SK-N-SH treated with all-trans-retinoic acid at 6 μM for 48 hours (cell line): ENCODE measurements at regions not wholly inside any gene's neighbourhood (a gene's known extent, or its start where the extent isn't known, plus 50 kb on each side); places are given as distances from the start of the nearest gene placed in this dataset.

Experiments
- ATAC-seq: fragments of 200-7000 bp; cut with Tn5 transposase; 3 replicates; pipeline ENCODE4 v1.9.1; 2020; ENCODE audit warnings: mild to moderate bottlenecking, moderate library complexity
- ARNTL ChIP-seq: fragments of 450-650 bp; formaldehyde crosslinking; IDR thresholded peaks from 2 replicates; pipeline ENCODE4 v1.5.0; 2020; ENCODE audit warnings: low read depth, mild to moderate bottlenecking, moderate library complexity, borderline replicate concordance
- BACH2 ChIP-seq: fragments of 250-450 bp; sonication (Bioruptor Pico); IDR thresholded peaks from 2 replicates; pipeline ENCODE4 v1.9.0; 2021; ENCODE audit warnings: mild to moderate bottlenecking, borderline replicate concordance
- CREB5 ChIP-seq: fragments of 250-450 bp; sonication (Bioruptor Pico); IDR thresholded peaks from 2 replicates; pipeline ENCODE4 v1.5.1; 2020; ENCODE audit warnings: low read depth, mild to moderate bottlenecking, moderate library complexity
- CSDC2 ChIP-seq: fragments of 250-450 bp; sonication (Bioruptor Pico); IDR thresholded peaks from 2 replicates; pipeline ENCODE4 v1.5.0; 2020; ENCODE audit warnings: mild to moderate bottlenecking, moderate library complexity
- CSRNP3 ChIP-seq: fragments of 250-450 bp; sonication (Bioruptor Pico); IDR thresholded peaks from 2 replicates; pipeline ENCODE4 v1.5.1; 2021; ENCODE audit warnings: mild to moderate bottlenecking, moderate library complexity
- GLIS3 ChIP-seq: fragments of 250-450 bp; sonication (Bioruptor Pico); IDR thresholded peaks from 2 replicates; pipeline ENCODE4 v1.5.0; 2020; ENCODE audit warnings: mild to moderate bottlenecking, moderate library complexity
- ISL1 ChIP-seq: fragments of 250-450 bp; sonication (Bioruptor Pico); IDR thresholded peaks from 2 replicates; pipeline ENCODE4 v2.1.2; 2022; ENCODE audit warnings: mild to moderate bottlenecking, moderate library complexity
- OSR1 ChIP-seq: fragments of 250-450 bp; sonication (Bioruptor Pico); IDR thresholded peaks from 2 replicates; pipeline ENCODE4 v1.8.0; 2022; ENCODE audit warnings: moderate library complexity, mild to moderate bottlenecking, inconsistent platforms
- PATZ1 ChIP-seq: fragments of 250-450 bp; sonication (Bioruptor Pico); IDR thresholded peaks from 2 replicates; pipeline ENCODE4 v1.8.0; 2020; ENCODE audit warnings: mild to moderate bottlenecking, moderate library complexity, borderline replicate concordance
- POU6F1 ChIP-seq: fragments of 250-450 bp; sonication (Bioruptor Pico); IDR thresholded peaks from 2 replicates; pipeline ENCODE4 v1.8.0; 2021; ENCODE audit warnings: low read depth, mild to moderate bottlenecking, moderate library complexity, borderline replicate concordance
- PPARA ChIP-seq: fragments of 250-450 bp; sonication (Bioruptor Pico); IDR thresholded peaks from 2 replicates; pipeline ENCODE4 v1.5.0; 2020; ENCODE audit warnings: mild to moderate bottlenecking, borderline replicate concordance
- SNAI2 ChIP-seq: fragments of 250-450 bp; sonication (Bioruptor Pico); IDR thresholded peaks from 2 replicates; pipeline ENCODE4 v1.5.0; 2020; ENCODE audit warnings: mild to moderate bottlenecking, moderate library complexity
- TCF4 ChIP-seq: fragments of 250-450 bp; sonication (Bioruptor Pico); IDR thresholded peaks from 2 replicates; pipeline ENCODE4 v1.8.0; 2021; ENCODE audit warnings: mild to moderate bottlenecking, moderate library complexity, borderline replicate concordance
- TOX ChIP-seq: fragments of 250-450 bp; sonication (Bioruptor Pico); IDR thresholded peaks from 2 replicates; pipeline ENCODE4 v1.8.0; 2021; ENCODE audit warnings: mild to moderate bottlenecking, moderate library complexity, borderline replicate concordance
- TSHZ2 ChIP-seq: fragments of 250-450 bp; sonication (Bioruptor Pico); IDR thresholded peaks from 2 replicates; pipeline ENCODE4 v1.5.0; 2020; ENCODE audit warnings: mild to moderate bottlenecking, moderate library complexity
- ZC3H10 ChIP-seq: fragments of 250-450 bp; sonication (Bioruptor Pico); IDR thresholded peaks from 2 replicates; pipeline ENCODE4 v1.5.1; 2021; ENCODE audit warnings: mild to moderate bottlenecking, moderate library complexity
- ZFP3 ChIP-seq: fragments of 250-450 bp; sonication (Bioruptor Pico); IDR thresholded peaks from 2 replicates; pipeline ENCODE4 v1.5.0; 2020; ENCODE audit warnings: mild to moderate bottlenecking, moderate library complexity
- ZFP30 ChIP-seq: fragments of 450-650 bp; formaldehyde crosslinking; IDR thresholded peaks from 2 replicates; pipeline ENCODE4 v1.5.0; 2022; ENCODE audit warnings: mild to moderate bottlenecking, moderate library complexity
- ZNF565 ChIP-seq: fragments of 450-650 bp; formaldehyde crosslinking; conservative IDR thresholded peaks from 2 replicates; pipeline ENCODE4 v1.5.0; 2020; ENCODE audit warnings: low read depth, mild to moderate bottlenecking, moderate library complexity
- ZNF8 ChIP-seq: fragments of 450-650 bp; formaldehyde crosslinking; IDR thresholded peaks from 2 replicates; pipeline ENCODE4 v1.5.0; 2020; ENCODE audit warnings: mild to moderate bottlenecking, moderate library complexity

- ATAC-seq: peak; percentile 32
- TF ChIP-seq TOX (CRISPR knock-in tag) (no peak), ZFP30 (no peak), CSDC2 (CRISPR knock-in tag) (no peak), ZC3H10 (no peak), ZNF565 (CRISPR knock-in tag) (no peak), ISL1 (no peak), ZNF8 (CRISPR knock-in tag) (no peak), ZFP3 (CRISPR knock-in tag) (no peak), CSRNP3 (CRISPR knock-in tag) (no peak), OSR1 (CRISPR knock-in tag) (no peak), PATZ1 (CRISPR knock-in tag) (no peak), CREB5 (CRISPR knock-in tag) (no peak), POU6F1 (CRISPR knock-in tag) (no peak)
These were observed 62.5 kb upstream of the CITED2 start for GRCh38 chr6:139436957-139437348.

GRCh38 chr6:139436200-139436956, 61.9 kb upstream of the CITED2 start:
- ATAC-seq: peak; percentile 67
- no peak for TF ChIP-seq POU6F1 (CRISPR knock-in tag)
- TF ChIP-seq ZC3H10: no peak
- no peak for TF ChIP-seq ZFP30
- no peak for TF ChIP-seq ZFP3 (CRISPR knock-in tag)
- no peak for TF ChIP-seq PATZ1 (CRISPR knock-in tag)
- no peak for TF ChIP-seq PPARA
- TF ChIP-seq OSR1 (CRISPR knock-in tag): no peak
- TF ChIP-seq BACH2: no peak
- no peak for TF ChIP-seq ZNF565 (CRISPR knock-in tag)
- no peak for TF ChIP-seq CSDC2 (CRISPR knock-in tag)
- TF ChIP-seq SNAI2: no peak
- no peak for TF ChIP-seq CSRNP3 (CRISPR knock-in tag)
- TF ChIP-seq ZNF8 (CRISPR knock-in tag): no peak
- no peak for TF ChIP-seq TSHZ2
- no peak for TF ChIP-seq CREB5 (CRISPR knock-in tag)
- no peak for TF ChIP-seq ARNTL (CRISPR knock-in tag)
- no peak for TF ChIP-seq GLIS3 (CRISPR knock-in tag)
- no peak for TF ChIP-seq ISL1
- TF ChIP-seq TOX (CRISPR knock-in tag): no peak
- TF ChIP-seq TCF4 (CRISPR knock-in tag): no peak
